Stimulated activated CD4-positive, alpha-beta T cell treated with anti-CD3 and anti-CD28 coated beads, Interleukin-1b, Interleukin-23, amount 100 ng/mL, for 4 hours (primary cell): ENCODE measurements at regions not wholly inside any gene's neighbourhood (a gene's known extent, or its start where the extent isn't known, plus 50 kb on each side); places are given as distances from the start of the nearest gene placed in this dataset.
"Not testable (repeated sequence)": the region's sequence is repeated elsewhere in the genome, so short reads cannot be mapped to it uniquely, and the experiment has no call there.

ENCODE experiments used
- DNase-seq, 2 donors: peaks; one replicate each; pipeline ENCODE4 v3.0.0-alpha.2; 2020; ENCODE audit warnings: low read depth in 2 of 2

DNA sequence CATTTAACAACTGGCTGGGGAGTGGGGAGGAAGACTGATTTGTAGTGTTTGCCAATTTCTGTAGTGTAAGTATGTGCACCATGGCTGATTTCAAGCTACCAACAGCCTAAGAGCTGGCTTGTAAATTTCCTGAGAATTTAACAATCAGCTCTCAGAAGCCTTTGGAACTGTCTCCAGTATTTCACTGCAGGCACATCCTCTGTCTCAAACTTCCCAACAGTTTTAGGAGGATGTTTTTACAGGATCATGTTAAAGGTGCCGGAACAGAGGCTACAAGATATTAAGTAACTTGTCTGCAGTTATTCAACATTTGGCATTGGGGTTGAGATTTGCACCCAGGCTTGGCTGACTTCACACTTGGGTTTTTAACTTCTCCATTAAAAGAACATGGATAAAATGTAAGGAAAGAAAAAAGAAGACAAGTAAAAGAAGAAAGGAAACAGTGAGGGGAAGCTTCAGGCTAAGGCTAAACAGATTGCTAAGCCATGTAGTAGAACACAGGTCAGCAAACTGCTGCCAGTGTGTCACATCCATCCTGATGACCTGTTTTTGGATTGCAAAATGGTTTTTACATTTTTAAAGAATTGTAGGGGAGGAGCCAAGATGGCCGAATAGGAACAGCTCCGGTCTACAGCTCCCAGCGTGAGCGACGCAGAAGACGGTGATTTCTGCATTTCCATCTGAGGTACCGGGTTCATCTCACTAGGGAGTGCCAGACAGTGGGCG is 204.8 kb upstream of the SESN3 start:
- DNase-seq = no peak

DNA sequence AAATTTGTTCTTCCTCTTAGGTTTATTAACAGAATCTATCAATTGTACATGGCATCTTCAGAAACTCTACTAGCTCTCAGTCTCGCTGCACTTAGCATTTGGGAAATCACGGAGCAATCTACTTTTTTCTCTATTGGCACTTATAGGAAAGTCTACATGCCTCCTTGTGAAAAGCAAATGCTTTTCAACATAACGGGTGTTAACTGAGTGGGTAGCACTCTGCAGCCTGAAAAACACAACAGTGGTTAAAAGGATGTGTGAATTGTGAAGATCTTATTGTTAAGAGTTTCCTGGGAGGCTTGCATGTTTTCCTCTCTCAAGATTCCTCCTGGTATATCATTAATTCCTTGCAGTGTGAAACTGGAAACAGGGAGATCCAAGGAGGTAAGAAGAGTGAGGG is 204.2 kb upstream of the SESN3 start:
- DNase-seq = no peak

DNA sequence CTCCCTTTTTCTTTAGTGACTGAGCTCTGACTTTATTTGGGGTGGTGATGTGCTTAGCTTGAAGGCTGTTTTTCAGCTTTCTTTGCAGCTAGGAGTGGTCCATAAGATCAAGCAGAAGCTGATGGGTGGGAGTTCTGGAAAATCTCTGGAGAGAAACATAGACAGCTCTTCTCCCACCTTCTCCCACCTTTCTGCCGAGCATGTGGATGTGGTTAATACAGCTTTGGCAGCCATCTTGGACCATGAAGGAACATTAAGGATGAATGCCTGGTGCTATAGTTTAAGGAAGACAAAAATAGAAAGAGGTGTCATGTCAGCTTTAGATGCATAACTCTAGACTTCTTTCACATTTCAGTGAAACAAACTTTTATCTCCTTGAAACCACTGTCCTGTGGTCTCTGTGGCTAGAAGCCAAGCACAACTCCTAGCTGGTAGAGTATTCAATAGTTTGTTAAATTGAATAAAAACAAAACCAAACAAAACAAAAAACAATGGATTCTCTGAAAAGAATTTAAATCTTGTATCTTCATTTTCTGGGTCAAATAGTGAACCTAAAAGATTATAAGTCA is 203.6 kb upstream of the SESN3 start:
- no peak for DNase-seq

DNA sequence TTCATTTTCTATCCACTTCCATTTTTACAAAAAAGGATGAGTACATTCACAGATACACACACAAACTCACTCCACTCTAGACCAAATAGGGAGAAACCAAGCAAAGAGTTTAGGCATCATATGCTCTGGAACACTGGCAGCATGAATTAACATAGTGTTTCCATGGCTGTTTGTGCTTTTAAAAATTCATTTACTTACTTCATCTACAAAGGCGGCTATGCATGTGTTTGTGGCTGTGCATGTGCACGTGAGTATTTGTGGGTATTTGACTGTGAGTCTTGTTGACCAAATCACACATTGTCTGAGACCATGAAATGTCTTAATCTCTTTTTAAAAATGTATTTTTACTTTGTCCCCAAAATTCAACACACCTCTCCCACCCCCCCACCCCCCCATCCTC is 203.0 kb upstream of the SESN3 start:
- no peak for DNase-seq

DNA sequence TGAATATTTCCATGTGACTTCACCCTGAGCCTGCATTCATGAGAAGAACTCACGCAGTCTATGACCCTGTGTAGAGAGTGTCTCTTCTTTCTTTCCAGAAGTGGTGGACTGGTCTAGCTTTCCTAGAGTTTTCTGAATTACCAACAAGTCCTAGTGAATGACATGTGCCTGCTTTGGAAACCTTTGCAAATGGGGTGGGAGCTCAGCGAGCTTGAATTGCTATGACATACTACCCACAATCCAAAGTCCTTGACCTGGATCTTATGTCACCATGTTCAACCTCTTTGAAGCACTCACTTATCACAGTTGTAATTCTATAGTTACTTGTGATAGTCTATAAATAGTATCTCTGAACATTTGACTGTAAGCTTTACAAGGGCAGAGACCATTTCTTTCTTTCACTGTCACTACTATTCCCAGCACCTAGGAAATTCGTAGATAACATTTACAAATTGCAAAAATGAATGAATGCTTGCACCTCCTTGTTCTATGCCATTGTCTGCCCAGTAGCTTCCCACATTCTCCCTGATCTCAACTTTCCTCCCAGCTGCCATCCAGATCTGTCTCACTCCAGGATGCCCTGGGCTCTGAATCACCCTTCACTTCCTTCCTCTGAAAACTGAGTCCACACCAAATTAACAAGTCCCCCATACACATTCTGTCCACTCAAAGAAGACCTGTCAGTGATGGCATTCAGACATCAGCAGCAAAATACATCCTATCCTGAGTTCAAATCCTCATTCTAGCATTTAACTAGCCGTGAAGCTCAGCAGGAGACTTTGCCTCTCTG is 201.9 kb upstream of the SESN3 start:
- no peak for DNase-seq

DNA sequence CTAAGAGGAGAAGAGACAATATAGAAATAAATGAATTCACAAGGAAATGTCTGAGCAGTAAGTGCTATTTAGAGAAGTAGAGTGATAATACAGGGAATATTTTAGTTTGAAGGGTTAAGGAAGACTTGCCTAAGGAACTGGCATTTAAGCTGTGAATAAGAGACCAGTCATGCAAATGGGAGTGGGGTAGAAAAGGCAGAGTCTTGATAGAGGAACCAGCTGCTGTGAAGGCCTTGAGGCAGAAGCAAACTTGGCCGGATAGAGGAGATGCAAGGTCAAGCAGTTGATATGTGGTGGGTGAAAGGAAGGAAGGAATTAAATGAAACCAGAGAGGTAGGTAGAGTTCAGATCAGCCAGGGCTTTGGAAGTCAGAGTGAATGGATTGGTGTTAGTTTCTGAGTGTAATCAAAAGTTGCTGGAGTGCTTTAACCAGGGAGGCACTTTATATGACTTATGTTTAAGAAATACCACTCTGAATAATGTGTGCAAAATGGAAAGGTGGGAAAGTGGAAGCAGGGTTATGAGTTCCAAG is 198.4 kb upstream of the SESN3 start:
- no peak for DNase-seq

DNA sequence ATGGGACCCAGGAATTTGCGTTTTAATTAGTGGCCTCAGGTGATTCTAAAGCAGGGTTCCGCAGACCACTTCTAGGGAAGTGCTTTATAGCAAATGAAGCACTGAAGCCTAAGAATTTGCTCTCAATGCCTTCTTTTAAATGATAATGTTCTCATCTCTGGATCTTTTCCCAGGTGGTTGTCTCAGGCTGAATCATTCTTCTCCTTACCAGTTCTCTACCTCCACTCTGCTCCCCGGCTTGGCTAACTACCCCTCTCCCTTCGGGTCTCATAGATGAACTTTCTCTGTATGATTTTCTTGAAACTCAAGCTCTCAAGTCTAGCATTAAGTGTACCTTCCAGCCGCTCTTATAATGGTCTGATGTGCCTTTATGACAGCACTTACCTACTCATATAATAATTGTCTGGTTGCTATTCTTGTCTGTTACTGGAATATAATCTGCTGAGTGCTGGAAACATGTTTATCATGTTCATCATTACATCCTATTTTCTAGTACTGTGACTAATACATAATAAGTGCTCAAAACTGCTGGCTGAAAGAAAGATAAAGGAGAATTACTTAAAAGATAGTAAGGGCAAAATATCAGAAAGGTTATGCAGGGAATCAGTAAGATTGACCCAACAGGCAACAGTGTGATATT is 195.9 kb upstream of the SESN3 start:
- DNase-seq = no peak

DNA sequence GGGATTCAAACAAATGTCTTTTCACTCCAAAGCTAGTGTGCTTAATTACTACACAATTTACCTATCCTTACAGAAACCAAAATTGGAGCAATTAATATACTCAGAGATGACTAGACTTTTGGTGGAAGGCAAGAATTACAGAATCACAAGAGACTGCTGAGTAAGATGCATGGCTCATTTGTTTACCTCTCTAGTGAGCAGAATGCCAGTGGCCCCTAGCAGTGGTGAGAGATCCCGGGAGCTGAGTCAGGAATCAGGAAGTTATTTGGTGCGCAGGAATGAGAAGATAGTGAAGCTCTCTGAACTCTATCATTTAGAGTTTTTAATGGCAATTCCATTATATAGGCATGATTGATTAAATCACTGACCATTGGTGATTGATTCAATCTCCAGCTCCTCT is 188.9 kb upstream of the SESN3 start:
- no peak for DNase-seq

DNA sequence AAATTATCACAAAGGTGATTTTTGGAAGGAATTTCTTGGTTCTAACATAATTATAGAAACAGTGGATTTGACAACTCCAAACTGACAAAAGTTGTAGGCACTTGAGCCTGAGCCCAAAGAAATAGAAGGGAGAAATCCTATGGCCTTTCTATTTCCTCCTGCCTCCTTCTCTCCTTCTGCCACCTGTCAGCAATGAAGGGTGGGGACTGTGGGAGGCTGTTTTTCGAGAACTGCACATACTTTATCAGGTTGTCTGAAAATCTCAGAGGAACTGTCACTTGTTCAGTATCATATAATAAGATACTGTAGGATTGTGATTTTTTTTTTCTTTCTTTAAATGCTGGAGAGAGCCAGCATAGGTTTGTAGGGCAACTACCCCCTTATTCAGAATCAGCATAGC is 187.9 kb upstream of the SESN3 start:
- no peak for DNase-seq

DNA sequence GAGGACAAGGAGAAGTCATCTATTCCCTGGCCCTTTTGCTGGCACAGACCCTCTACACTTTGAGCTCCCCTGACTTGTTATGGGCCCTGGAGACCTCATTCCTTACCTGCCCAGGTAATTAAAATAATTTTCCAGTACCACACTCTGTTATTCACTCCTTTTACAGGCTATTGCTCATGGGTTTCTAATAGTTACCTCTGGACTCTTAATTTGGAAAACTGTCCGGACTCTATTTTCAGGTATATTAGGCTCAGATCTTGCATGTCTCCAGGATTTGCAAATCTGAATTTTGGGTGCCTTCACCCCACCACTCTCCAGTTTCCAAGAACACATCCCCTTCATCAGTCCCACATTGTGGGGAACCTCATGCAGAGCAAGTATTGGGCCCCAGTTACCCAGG is 186.8 kb upstream of the SESN3 start:
- DNase-seq = no peak

DNA sequence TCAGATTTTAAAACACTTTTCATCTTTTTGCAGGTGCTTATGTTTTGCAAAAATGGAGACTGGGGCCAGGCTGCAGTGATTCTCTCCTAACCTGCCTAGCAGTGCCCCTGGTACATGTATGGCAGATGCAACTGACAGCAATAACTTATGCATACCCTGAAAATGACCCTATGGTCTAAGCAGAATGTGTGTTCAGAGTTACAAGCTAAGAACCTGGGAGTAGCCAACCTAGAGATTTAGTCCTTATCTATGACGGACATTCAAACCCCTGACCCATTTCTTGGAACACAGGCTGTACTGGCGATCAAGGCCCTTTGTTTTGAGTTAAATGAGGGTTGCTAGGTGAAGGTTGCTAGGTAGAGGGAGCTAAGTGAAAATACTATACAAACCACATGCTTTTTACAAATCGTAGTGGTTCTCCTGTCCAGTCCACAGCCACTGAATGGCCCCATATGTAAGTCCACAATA is 184.9 kb upstream of the SESN3 start:
- DNase-seq = no peak

DNA sequence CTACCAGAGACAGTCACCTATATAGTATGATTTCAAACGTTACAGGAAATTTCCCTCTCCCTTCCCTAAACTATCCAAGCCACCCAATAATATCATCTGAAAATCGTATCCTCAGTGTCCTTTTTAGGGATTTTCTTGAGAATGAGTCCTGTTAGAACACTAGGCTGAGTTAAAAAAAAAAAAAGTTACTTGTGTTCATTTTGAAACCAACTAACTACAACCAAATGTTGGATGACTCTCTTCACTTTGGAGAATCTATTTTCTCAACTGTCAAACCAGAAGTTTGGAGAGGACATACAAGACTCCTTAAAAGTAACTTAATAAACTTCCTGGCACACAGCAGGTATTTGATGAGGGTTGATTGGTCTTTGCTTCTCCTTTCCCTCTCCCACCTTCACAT is 183.2 kb upstream of the SESN3 start:
- DNase-seq = no peak

DNA sequence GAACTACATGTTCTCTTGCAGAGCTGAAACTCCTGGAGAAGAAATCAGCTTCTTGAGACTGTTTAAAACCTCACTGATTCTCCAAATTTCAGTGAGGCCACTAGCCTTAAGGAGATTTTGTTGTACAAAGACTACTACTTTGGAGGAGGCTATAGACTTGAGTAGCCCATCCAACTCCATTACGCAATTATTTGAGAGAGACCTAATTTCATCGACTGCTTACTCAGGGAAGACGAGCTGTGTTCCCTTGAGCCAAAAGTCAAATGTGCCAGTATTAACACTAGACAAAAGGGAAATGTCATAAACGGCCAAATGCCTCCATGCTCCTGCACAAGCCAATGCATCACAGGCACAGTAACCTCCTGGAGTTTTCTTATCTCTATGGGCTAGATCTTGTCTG is 182.8 kb upstream of the SESN3 start:
- DNase-seq = no peak

DNA sequence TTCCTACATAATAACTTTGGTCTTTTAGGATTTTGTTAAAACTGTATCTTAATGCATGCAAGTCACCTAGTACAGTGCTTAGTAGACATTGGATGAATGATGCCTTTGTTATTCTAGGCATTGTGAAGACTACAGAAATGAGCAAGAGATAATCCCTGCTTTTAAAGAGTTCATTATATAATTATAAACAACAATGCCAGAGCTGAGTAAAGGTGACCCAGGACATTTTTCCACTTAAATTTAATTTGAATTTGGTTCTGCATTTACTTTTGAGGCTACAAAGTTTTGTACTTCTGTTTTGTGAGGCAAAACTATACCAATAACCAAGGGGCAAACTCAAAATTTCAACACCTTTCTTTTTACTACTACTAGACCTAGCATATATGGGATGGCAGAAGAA is 182.0 kb upstream of the SESN3 start:
- no peak for DNase-seq

DNA sequence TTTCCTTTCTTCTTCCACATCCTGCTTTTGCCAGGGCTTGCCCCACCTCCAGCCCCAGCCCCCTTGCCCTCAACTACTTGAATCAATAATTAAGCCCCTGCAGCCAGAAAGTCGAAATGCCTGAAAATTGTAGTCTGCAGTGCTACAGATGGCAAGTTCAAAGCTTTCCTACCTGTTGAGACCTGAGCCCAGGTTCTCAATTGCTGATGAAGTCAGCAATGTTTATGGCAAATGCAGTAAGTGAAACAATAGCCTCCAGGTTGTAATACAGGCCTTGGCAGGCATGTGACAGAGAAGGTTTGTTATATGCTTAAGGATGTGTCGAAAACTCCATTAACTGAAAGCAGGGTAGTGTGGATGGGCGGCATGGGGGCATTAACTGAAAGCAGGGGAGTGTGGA is 181.1 kb upstream of the SESN3 start:
- DNase-seq = no peak

DNA sequence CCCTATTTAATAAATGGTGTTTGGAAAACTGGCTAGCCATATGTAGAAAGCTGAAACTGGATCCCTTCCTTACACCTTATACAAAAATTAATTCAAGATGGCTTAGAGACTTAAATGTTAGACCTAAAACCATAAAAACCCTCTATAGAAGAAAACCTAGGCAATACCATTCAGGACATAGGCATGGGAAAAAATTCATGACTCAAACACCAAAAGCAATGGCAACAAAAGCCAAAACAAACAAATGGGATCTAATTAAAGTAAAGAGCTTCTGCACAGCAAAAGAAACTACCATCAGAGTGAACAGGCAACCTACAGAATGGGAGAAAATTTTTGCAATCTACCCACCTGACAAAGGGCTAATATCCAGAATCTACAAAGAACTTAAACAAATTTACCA is 179.7 kb upstream of the SESN3 start:
- not testable (repeated sequence) for DNase-seq

DNA sequence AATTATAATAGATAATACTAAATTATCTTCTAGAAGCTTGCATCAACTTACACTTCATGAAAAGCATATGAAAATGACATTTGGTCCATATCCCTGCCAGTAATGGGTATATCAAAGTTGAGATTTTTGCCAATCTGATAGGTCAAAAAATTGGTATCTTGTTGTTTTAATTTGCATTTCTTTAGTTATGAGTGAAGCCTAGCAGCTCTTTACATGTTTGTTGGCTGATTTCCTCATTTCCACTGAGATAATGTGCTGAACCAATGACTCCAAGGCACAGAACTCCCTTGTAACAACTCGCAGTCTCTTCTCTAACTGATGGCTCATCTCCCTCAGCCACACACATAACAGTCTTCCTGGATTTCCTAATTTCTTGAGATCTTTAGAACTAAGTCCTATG is 175.3 kb upstream of the SESN3 start:
- no peak for DNase-seq

DNA sequence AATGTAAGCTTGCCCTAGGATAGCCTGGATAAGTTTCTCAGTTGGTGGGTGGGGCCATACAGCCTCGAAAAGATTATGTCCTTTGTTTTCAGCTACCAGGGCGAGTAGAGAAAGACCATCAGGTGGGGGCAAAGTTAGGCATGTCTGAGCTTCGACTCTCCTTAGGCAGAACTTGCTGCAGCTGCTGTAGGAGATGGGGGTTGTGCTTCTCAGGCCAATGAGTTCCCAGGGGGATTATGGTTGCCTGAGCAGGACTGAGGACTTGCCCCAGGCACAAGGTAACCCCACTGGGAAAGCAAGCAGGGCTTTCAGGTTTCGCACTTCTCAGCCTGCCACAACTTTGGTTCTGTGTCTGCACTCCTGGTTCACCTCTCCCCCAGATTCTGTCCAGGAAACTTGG is 173.4 kb upstream of the SESN3 start:
- DNase-seq = no peak

DNA sequence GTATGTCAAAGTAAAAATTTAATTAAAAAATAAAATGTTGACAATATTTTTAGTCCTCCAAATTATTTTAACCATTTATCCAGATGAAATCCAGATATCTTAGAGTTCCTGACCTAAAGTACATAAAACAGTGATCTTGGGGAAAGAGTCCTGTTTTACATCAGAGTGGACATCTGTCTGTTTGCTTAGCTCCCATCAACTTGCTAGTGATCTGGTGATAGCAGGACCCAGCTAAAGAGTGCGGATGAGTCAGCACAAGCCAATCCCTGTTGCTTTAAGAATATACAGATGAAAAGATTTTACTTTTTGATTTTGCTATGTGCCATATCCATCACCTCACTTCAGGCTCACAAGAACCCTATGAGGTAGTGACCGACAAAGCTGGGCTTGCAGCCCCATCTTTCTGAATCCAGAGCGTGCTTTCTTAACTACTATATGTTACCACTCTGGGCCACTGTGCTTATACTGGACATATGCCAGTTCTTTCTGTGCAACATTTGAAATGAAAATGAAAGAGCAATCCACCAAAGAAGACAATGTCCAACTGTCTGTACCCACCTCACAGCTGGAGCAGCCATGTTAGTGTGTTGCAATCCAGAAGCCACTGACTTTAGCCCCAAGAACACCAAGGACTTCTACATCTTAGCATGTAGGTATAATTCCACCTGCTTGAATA is 167.6 kb upstream of the SESN3 start:
- DNase-seq = no peak

DNA sequence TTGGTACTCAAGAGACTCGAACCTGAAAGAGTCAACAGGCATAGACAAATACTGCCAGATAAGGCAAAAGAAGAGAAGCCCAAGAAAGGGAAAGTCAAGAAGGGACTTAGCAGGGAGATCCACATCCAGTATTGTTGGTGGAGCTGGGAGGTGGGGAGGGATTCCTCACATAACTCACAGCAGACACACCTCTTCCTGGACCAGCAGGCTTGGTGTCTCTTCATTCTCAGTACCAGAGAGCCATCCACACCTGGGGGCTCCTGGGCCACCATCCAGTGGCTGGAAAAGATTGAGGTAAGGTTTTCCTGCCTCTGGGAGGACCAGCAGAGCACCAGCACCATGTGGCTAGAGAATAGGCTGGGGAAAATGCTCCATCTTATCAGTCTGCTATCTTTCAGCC is 161.6 kb upstream of the SESN3 start:
- DNase-seq = no peak

DNA sequence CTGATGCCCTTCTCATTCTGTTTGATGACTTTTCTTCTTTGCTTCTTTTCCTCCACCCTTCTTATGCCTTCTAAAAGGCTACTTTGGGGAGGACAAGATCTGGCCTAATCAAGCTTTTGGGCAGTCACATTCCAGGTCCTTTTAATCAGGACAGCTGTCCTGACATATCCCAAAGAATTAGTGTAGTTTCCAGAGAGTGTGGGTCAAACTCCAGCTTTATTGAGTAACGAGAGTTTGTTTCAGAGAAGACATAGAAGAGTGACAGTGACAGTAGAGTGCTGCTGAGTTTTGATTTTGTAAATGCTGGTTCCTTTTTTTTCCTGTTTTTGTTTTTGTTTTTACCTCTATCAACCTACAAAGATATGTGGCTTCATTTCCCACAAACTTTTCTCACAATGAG is 158.4 kb upstream of the SESN3 start:
- no peak for DNase-seq

DNA sequence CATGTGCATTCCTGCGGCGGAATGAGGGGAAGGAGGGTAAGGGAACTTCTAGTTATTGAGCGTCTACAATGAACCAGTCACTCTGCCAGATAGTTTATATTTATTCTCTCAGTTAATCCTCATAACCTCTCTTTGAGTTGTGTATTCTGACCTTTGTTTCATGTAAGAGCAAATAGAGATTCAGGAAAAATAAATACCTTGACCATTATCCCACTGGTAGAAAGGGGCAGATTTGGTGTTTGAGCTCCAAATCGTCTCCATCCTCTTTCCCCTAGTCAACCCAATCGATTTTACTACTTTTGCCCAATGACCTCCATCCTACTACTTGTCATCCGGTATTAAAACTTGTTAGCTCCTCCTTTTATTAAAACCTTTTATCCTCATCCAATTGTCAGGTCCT is 157.1 kb upstream of the SESN3 start:
- DNase-seq = no peak
